Hepatocyte (in vitro differentiated cells): ENCODE measurements at regions not wholly inside any gene's neighbourhood (a gene's known extent, or its start where the extent isn't known, plus 50 kb on each side); places are given as distances from the start of the nearest gene placed in this dataset.

Experiments used
- CTCF ChIP-seq: fragments of 200-600 bp; sonication (generic); IDR thresholded peaks from 2 replicates; pipeline ENCODE4 v1.5.1; 2016; ENCODE audit warnings: antibody characterized with exemption, mild to moderate bottlenecking; ENCODE audit not compliant: poor library complexity
- EZH2 ChIP-seq: fragments of 200-600 bp; sonication (generic); IDR thresholded peaks from 2 replicates; pipeline ENCODE4 v1.6.1; 2016; ENCODE audit warnings: antibody characterized with exemption, mild to moderate bottlenecking, borderline replicate concordance

- TF ChIP-seq CTCF, result no peak
- no peak for TF ChIP-seq EZH2
Observed at GRCh38 chr6:166749666-166750065, 122.6 kb upstream of the RPS6KA2 start.
